Right hindlimb (tissue), 1 donor: ENCODE measurements at regions not wholly inside any gene's neighbourhood (a gene's known extent, or its start where the extent isn't known, plus 50 kb on each side); places are given as distances from the start of the nearest gene placed in this dataset.
"Not testable (repeated sequence)": the region's sequence is repeated elsewhere in the genome, so short reads cannot be mapped to it uniquely, and the experiment has no call there.

Source experiments
- DNase-seq: peaks from one replicate; pipeline ENCODE4 v3.0.0-alpha.2; 2018

DNA sequence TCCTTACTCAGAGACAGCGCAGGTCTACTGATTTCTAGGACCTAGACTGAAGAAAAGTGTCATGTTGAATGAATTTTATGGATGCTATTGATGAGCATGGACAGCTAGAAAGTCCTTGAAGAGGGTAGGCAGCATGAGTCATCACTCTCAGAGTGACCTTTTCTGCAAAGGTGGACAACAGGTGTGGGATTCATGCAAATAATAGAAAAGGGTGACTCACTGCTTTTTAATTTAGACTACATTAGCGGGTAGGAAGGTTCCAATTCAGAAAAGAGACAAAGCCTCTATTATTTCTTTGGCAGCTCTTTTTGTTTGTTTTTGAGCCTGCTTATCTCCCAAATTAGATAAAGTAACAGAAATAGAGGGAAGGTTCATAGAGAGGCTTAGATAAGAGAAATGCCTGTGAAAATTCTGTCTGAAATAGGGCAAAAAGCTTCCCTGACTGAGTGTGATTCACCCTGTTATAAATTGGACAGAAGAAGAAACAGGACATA is 191.4 kb downstream of the TENT5A start:
- no peak for DNase-seq

DNA sequence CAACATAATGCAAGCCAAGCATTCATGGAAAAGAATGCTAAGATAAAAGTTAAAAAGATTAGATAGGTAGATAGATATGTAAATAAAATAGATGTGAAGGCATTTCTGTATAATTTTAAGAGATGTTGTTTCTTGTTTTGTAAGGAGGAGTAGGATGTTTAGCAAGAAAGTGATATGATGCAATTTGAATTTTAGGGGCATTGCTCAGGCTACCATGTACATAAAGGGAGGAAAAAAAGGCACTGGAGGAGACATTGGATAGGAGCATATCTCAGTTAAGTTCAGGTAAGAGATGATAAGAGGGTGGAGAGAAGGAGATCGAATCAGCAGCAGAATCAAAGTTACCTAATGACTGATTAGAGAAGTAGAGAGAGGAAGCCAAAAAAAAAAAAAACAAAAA is 194.7 kb downstream of the TENT5A start:
- DNase-seq, result no peak

DNA sequence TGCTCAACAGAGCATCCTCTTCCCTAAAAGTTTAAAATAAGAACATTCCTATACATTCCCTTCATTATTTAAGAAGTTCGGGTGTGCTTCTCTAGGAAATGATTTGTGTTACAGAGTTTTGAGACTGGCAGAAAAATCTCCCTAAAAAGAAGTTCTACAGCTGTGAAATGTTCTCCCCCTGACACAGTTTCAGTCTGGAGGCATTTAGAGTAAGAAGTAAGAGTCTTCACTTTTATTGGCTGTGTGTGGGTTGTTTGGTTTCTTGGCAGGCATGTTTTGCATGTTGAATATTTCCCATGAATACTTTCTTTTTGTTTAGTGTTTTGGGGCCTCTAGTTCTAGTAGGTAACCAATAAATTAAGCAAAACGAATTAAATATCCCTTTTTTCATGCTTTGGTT is 195.9 kb downstream of the TENT5A start:
- no peak for DNase-seq

DNA sequence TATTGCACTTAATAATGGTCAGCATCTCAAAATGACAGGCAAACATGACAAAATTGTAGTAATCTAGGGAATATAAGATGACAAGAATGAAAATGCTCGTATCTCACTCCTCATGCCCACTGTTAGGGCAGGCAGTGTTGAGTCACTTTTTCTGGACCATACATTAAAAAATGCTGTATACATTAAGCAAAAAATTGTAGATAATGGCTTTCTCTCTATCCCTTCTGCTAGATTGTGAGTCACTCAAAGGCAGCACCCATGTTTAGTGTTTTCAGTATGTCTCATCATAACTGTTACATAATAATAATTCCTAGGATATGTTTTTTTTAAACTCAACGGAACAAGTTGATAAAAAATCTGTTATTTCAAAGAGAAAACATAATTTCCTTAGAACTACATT is 199.3 kb downstream of the TENT5A start:
- DNase-seq, result no peak

DNA sequence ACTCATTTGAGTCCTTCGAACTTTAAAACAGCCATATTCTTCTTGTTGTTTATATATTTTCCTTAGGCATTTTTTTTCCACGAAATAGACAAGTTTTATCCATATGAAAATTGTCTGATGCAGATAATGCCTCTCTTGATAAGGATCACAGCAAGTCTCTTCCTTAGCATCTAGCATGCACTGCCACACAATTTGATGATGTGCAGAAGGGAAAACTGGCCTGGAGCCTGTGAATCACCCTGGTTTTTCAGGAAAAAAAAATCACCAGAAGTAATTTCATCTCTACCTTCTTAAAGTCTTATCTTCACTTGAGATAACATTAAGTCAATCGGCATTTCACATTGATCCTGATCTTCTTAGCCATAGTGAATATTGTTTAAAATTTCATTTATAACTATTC is 199.8 kb downstream of the TENT5A start:
- no peak for DNase-seq

DNA sequence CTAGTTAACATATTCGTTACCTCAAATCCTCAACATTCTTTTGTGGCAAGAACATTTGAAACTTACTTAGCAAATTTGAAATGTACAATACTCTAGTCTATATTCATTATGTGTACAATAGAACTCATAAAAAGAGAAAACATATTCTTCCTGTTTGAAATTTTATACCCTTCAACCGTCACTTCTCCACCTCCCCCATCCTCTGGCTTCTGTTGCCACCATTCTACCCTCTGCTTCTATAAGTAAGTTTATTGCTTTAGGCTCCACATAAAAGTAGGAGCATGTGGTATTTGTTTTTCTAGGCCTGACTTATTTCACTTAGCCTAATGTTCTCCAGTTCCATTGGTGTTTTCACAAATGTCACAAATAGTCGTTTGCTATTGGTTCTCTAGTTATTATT is 205.3 kb downstream of the TENT5A start:
- DNase-seq, result no peak

DNA sequence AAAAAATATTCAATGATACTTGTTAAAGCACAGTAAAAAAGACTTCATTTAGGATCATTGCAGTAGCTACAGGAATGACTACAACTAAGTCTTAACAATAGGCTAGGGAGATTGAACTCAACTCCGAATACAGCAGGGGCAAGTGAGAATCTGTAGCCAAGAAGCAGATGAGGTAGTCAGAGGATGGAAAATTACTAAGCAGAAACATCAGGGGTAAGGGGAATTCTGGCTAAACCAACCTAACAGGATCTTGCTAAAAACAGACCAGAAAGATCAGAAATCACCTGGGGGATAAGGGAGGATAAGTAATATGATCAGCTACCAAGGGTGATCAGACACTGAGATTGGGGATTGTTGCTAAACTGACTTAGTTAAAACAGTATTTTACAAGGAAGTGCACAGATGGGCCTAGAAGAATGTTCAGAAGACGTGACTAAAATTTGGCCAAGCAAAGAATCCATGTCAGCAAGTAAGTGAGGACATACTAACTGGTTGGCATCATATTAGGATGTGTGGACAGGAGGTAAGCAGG is 217.5 kb downstream of the TENT5A start:
- no peak for DNase-seq

DNA sequence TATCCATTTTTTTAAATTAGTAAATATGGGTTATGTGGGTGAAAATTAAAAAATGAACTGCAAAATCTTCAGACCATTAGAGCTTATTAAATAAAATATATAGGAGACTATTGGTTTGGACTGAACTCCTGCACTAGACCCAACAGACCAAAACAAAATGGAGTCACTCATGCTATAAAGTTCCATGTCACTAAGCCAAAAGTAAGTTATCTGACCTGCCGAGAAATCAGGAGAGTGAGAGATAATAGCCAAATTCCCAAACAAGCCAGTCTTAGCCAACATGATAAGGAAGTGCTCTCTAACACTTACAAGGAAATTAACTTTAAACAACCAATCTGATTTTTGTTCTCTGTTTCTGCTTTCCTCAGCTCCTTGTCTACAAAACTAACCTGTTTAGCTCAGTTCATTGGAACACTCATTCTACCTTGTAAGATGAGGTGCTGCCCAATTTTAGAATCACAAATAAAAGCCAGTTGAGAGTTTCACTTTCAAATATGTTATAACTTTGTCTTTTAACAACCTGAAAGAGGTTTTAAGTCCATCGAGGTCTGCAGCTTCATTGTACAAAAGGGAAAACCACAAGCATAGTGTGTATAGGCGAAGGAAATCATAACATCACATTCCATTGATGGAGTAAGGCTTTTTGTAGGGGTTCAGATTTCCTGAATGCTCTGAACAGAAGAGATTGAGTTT is 220.5 kb downstream of the TENT5A start:
- DNase-seq, result no peak

DNA sequence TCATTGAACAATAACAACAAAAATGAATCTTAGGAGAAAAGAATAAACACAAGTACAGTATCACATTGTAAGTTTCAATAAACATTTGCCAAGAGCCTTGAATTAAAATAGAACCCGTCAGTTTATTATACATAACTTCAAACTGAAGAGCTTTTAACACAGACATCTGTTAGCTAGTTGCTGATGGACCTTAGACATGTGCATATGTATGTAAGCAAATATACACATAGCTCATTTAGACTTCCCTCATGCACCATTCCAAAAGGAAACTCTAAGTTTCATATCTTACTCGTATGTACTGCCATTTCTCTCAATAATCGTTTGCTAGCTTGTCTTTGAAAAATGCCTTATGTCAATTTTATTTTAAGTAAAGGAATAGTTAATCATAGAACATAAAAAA is 235.0 kb downstream of the TENT5A start:
- no peak for DNase-seq

DNA sequence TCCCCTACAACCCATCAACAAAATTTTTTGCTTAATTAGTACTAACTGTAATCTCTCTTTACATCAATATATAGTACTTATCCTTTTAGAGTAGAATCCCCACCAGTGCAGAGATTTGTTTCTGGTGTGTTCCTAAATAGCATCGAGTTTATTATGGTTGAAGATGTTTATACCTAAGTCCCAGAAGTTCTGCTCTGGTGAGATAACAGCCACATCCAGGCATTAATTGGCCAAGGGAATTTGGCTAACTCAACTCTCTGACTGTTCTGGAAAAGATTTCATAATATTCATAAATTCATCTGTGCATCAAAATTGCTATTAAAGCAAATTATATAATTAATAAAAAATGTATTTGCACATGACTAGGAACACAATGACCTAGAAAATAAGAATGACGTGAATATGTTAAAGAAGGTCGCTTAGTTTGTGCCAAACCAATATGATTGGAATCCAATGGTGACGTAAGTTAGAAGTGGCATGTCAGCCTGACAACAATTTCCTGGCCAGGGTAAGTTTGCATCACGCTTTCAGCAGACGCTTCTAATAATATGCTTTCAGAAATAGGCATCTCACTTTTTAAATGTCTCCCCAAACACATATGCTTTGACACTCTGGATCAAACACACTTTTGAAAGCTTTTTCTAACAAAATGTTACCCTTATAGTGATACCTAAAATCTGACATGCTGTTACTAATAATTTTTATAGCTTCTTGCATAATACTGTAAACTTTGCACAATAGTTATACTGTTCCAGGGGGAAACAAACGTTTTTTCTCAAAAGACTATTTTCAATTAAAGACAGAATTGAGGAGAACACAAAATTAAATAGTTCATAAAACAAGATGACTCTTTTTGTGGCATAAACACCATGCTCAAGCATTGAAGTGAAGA is 236.7 kb downstream of the TENT5A start:
- no peak for DNase-seq

DNA sequence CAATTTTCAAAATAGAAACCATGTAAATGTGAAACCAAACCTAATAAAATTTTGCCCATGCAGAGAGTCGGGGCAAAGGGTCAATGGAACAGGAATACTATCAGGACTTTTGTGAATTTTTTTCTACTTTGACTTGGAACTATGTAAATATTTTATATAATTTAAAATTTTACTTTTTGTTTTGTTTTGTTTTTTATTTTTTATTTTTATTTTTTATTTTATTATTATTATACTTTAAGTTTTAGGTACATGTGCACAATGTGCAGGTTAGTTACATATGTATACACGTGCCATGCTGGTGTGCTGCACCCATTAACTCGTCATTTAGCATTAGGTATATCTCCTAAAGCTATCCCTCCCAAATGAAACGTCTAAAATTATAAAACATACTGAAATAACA is 238.3 kb downstream of the TENT5A start:
- DNase-seq, result not testable (repeated sequence)

DNA sequence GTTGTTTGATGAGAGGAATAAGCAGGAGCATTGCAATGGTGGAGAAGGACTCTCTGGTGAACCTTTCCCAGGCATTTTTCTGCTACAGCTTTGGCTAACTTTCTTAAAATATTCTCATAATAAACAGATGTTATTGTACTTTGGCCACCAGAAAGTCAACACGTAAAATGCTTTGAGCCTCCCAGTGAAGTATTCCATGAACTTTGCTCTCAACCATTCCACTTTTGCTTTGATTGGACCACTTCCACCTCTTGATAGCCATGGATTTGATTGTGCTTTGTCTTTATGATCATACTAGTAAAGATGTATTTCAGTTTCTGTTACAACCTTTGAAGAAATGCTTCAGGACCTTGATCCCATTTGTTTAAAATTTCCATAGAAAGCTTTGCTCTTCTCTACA is 241.1 kb downstream of the TENT5A start:
- DNase-seq, result no peak

DNA sequence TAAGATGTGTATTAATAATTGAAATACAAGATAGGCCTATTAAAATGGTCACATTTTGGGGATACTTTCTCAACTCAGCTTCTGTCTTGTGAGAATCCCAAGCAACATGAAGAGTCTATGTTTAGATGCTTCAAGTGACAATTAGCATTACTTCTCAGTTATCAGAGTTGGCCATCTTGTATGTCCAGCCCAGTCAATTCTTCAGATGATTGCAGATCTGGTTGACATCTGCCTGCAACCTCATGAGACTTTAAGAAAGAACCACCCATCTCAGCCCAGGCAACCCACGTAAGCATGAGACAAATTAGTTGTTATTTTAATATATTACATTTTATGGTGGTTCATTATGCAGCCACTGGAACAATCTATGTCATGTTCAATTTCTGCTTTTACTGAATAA is 256.5 kb downstream of the TENT5A start:
- no peak for DNase-seq

DNA sequence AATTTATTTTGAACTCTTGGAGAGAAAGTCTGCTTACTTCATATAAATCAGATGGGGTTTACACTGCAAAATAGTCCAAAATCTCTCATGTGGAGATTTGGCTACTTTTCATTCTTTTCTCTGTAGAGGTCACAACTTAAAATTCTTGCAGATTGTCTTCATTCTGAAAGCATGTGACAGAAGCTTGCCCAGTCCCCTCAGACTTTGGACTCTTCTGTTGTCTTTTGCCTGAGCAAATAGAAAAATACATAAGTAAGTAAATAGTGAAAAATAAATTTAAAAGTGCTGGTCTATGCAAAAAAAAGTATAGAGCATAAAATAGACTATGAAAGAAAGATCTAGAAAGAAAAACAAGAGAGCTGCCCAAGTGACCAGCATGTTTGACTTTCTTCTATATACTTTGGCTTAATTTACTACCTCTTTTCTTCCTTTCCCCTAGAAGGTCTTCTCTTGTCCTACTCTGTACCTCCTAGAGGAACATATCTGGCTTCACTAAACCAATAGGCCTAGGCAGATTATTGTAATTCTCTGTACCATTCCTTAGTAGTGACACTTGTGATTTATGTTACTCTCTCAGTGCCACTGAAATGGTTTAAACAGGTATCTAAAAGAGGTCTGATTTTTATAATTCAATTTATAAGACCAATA is 260.9 kb downstream of the TENT5A start:
- no peak for DNase-seq

DNA sequence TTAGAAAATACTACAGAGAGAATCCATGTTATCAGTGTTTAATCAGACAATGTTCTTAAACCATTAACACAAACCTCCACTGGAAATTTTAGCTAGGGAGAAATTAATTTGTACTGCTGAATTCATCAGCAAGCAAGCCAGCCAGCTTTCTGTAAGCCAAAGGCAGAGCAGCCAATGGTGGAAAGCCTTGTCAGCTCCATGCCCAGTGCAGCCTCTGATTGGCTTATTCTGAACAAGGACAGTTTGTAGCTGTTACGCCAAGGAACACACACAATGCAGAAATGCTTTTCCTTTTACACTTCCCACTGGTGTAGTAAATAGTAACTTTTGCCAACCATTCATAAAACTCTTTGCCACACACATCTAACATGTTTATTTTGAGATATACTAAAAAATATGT is 265.0 kb downstream of the TENT5A start:
- DNase-seq, result peak; percentile 36

DNA sequence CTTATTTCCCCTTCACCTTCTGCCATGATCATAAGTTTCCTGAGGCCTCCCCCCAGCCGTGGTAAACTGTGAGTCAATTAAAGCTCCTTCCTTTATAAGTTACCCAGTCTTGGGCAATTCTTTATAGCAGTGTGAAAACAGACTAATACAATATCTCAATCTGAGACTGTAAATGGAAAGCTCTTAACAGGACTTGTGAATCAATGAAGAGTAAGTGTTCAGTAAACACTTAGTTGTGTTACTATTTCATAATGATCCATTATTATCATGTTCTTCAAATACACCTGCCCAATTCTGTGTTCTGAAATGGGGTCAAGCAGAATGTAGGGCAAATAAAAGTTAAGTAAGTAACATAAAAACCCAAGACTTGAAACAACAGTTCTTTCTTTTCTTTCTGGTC is 266.2 kb downstream of the TENT5A start:
- no peak for DNase-seq

DNA sequence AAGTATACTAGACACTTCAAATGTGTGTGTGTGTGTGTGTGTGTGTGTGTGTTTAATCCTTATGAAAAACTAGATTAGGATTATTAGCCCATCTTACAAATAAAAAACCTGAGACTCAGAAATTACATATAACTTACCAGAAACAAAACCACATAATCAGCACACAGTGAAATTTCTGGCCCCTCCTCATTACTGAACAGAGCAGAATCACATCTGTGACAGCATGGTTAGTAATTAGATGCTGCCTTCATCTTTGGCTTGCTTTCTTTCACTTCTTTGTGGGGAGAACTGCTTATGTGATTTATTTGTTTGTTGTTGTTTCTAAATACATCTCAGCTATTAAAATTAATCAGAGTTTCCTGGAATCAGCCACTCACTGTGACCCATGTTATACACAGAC is 267.1 kb downstream of the TENT5A start:
- no peak for DNase-seq

DNA sequence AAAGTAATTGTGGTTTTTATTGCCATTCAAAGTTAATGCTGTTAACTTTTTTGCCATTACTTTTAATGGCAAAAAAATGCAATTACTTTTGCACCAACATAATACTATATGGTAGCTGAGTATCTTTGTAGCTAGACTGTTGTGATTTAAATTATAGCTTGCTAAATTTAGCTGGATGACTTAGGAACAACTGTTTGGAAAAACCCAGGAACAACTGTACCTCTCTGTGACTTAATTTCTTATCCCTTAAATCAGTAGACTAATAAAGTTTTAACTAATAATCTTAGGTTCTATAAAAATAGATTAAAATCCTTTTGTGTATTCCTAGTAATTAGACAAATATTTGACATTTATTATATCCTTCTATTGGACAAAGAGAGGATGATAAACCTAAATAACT is 268.2 kb downstream of the TENT5A start:
- no peak for DNase-seq

DNA sequence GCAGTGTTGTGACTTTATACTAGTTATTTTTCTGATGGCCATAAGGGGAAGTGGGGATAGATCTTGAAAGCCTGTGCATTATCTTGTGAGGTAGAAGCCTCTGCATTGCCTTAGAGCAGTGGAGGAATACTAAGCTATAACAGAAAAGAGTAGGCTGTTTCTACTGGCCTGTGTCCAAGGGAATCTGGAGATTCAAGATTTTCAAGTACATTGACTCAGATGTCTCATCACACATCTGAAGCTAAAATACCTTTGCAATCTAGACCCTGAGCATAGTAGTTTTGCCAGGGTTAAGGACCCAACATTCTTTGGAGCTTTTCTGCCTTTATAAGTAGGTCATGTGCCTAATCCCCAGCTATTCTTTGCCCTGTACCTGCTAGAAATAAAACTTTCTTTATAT is 272.3 kb downstream of the TENT5A start:
- no peak for DNase-seq

DNA sequence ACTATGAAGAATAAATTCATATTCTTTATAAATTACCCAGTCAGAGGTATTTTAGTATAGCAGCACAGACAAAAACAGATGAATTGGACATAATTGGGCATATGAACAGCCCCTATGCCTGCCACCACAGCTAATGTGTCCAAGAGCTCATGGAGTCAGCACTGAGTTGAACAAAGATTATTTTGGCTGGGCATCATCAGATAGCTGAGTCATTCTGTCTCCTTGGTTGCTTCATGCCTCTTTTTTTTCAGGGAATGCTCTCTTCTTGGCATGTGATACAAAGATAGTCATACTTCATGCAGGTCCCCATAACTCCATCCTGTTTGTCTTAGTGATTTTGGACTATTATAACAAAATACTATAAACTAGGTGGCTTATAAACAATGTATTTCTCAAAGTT is 275.6 kb downstream of the TENT5A start:
- DNase-seq, result no peak

DNA sequence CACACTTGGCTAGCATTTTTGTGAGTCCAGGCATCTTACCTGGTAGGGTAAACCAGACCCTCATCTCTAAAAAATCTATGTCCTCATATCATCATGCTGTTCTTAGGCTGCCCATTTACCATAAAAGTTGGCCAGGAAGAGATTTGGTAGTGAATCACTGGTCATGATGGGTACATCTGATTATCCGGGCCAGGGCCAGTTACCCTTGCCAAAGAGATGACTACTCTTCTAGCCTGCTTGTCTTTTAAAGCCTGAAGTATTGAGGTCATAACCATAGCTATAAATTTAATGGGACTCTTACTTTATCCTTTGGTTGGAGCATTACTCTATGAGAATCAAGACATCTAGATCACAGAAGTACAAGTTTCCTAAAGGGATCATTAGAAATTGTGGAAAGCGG is 276.8 kb downstream of the TENT5A start:
- DNase-seq, result no peak

DNA sequence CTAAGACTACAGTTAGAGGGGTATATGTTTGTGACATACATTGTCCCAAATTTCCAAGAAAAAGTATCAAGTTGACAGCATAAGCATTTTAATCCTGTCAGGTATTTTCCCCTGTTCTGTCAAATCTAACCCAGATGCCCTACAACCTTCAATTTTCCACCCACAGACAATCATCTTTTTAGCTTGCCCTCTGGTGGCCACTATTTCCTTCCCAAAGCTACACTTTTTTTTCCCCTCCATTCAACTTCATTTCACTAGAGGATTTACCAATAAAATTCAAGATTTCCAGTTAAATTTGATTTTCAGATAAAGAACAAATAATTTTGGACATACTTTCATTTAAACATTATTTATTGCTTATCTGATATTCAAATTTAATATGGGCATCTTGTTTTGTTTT is 286.6 kb downstream of the TENT5A start:
- DNase-seq, result no peak

DNA sequence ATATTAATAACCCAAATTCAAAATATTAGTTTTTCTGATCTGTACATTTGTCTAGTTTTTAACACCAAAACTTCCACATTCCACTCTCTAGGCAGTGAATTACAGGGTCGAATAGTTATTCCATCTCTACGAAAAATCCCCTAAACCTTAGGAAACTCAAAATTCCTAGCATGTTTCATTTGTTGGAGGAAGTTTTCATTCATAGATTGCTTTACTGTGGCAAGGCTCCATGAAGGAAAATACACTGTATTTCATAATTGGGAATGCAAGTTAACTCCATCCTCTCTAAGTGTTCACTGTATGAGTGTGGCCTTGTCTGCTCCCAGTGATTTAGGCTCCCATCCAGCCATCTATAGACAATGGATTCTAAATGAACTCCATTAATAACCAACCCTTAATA is 296.1 kb downstream of the TENT5A start:
- no peak for DNase-seq

DNA sequence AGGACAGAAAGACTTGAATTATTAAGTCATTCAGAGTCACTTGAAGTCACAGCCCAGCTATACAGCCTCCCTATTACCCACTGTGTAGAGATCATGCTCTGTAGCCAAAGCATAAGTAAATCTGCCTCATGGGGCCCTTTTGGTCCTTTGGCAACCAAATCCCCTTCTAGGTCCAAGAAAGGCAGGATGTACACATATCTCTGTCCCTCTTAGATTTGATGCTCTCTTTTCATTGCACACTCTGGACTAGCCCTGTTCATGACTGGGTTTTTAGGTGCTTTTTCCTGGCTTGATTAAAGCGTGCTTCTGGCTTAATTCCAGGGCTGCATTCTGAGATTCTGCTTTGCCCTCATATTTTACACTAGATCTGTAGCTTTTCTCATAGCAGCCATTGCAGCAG is 296.8 kb downstream of the TENT5A start:
- peak; percentile 34 for DNase-seq
